ENCODE measurements at regions not wholly inside any gene's neighbourhood (a gene's known extent, or its start where the extent isn't known, plus 50 kb on each side); places are given as distances from the start of the nearest gene placed in this dataset.

DNA sequence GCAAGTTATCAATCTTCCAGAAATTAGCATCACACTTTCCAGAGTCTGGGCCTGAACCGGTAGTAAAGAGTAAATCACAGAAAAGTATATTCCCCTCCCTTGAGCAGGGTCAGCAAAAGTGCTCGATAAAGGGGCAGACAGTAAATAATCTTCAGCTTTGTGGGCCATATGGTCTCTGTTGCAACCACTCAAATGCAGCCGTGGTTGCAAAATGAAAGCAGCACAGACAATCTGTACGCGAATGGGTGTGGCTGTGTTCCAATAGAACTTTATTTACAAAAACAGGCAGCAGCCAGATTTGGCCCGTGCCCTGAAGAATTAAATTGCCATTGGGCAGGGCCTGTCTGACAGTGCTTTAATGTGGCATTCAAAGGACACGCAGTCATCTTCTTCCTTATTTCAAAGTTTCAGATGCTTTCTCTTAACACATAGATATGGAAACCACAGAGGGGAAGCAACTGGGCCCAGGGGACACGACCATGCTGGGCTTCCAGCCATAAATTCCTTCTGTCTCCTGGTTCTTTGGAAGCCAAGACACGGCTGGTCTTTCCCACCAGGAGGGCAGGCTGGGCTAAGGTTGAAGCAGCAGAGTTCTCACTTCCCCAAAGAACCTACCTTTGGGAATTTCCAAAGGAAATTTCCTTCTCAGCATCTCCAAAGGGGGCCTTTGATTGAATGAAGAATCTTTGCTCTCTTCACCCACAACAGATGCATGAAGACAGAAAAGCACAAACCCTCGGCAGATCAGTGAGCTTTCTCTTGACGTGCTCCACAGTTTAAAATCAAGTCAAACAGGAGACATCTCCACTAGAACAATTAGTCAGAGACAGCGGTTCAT lies 489.8 kb upstream of the PROK2 start:
- TF ChIP-seq, protein P1, sequence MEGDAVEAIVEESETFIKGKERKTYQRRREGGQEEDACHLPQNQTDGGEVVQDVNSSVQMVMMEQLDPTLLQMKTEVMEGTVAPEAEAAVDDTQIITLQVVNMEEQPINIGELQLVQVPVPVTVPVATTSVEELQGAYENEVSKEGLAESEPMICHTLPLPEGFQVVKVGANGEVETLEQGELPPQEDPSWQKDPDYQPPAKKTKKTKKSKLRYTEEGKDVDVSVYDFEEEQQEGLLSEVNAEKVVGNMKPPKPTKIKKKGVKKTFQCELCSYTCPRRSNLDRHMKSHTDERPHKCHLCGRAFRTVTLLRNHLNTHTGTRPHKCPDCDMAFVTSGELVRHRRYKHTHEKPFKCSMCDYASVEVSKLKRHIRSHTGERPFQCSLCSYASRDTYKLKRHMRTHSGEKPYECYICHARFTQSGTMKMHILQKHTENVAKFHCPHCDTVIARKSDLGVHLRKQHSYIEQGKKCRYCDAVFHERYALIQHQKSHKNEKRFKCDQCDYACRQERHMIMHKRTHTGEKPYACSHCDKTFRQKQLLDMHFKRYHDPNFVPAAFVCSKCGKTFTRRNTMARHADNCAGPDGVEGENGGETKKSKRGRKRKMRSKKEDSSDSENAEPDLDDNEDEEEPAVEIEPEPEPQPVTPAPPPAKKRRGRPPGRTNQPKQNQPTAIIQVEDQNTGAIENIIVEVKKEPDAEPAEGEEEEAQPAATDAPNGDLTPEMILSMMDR (IDR thresholded peaks at IDR 0.05): no peak
- TF ChIP-seq POLR2A (IDR thresholded peaks at IDR 0.05): no peak
- DNase-seq: peak; percentile 45
- H3K4me3 ChIP-seq: no peak overlapping the region
- H3K27ac ChIP-seq: no peak overlapping the region
- H3K4me1 ChIP-seq: peaks cover 28% of the 10 kb centered on the region
- intact Hi-C loops (cut with DNase I; ENCODE audit: low total_unique reads): no loop called here
- no peaks in the 10 kb centered on the region for H3K36me3 ChIP-seq (ENCODE audit: low read depth, missing control alignments)
- WGBS, 2 donors: 48 to 54% methylated on average over 12 of the region's 12 CpGs
- H3K9me3 ChIP-seq: no peaks in the 10 kb centered on the region
- no peaks in the 10 kb centered on the region for H3K27me3 ChIP-seq

DNA sequence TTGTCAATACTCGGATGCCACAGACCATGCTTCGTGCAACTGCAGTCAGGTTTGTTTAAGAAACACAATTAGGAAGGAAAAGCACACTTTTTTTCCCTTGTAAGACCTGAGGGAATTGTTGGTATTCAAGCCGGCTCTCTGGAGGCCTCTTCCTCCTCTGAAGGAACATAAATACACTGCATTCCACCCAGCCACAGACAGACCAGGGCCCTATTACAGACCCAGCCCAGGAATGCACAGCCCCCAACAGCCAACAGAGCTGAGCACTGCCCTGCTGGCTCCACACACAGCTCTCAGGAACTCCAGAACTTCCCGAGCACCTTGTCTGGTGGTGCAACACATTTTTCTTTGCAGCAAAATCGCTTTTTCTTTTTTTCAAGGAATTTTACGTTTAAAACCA lies 488.7 kb upstream of the PROK2 start:
- intact Hi-C loops (cut with DNase I; ENCODE audit: low total_unique reads): no loop called here
- TF ChIP-seq, protein P1 (IDR thresholded peaks at IDR 0.05): no peak
- TF ChIP-seq POLR2A (IDR thresholded peaks at IDR 0.05): no peak
- Histone ChIP-seq H3K27me3 (no peaks in the 10 kb centered on the region), H3K4me1 (peaks cover 39% of the 10 kb centered on the region), H3K36me3 (ENCODE audit: low read depth, missing control alignments) (no peaks in the 10 kb centered on the region), H3K27ac (no peak overlapping the region), H3K9me3 (no peaks in the 10 kb centered on the region), H3K4me3 (no peak overlapping the region)
- no peak for DNase-seq
- 71 to 73% methylated on average over 6 of the region's 6 CpGs for WGBS, 2 donors

DNA sequence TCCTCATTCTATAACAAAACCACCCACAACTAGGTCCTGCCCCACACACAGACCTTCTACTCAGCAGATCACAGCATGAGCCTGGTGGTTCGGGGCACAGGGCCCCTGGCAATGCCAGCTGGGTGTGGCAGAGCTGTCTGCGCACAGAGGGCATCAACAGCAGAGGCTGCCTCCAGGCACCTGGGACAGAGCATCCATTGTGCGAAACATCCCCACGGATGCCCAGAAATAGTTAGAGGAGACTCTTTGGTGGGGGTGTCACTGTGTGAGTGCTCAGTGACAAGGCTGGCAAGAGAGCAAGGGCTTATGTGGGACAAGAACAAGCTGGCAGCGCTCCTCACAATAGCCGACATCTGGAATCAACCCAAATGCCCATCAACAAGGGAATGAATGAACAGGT lies 487.4 kb upstream of the PROK2 start:
- TF ChIP-seq, protein P1 (IDR thresholded peaks at IDR 0.05): no peak
- TF ChIP-seq POLR2A (IDR thresholded peaks at IDR 0.05): no peak
- intact Hi-C loops (cut with DNase I; ENCODE audit: low total_unique reads): no loop called here
- H3K27me3 ChIP-seq: no peaks in the 10 kb centered on the region
- no peaks in the 10 kb centered on the region for H3K36me3 ChIP-seq (ENCODE audit: low read depth, missing control alignments)
- no peak for DNase-seq
- H3K4me3 ChIP-seq: no peak overlapping the region
- H3K27ac ChIP-seq: no peak overlapping the region
- H3K9me3 ChIP-seq: no peaks in the 10 kb centered on the region
- peaks cover 48% of the 10 kb centered on the region for H3K4me1 ChIP-seq
- 81 to 88% methylated on average over 2 to 6 of the region's 6 CpGs for WGBS, 2 donors

DNA sequence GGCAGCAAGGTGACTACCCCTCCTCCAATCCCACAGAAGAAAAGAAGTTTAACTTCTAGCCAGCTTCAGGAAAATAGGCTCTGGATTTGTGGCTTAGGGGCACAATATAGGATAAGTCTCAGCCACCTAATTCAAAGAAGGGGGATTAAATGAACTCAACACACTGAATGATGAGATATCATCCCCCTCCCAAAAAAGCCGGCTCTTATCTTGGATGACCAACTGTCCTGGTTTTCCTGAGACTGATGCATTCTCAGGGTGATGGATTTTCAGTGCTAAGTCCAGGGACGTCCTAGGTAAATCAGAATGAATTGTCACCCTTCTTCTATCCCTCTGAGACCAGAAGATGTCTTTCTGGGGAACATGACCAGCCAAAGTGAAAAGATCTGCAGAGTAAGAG lies 487.0 kb upstream of the PROK2 start:
- Histone ChIP-seq H3K36me3 (ENCODE audit: low read depth, missing control alignments) (no peaks in the 10 kb centered on the region), H3K27ac (no peak overlapping the region), H3K27me3 (no peaks in the 10 kb centered on the region), H3K4me3 (no peak overlapping the region), H3K4me1 (peaks cover 51% of the 10 kb centered on the region), H3K9me3 (no peaks in the 10 kb centered on the region)
- 80 to 90% methylated on average over 2 of the region's 2 CpGs for WGBS, 2 donors
- DNase-seq: no peak
- TF ChIP-seq, protein P1 (IDR thresholded peaks at IDR 0.05): no peak
- TF ChIP-seq POLR2A (IDR thresholded peaks at IDR 0.05): no peak
- intact Hi-C loops (cut with DNase I; ENCODE audit: low total_unique reads): no loop called here

DNA sequence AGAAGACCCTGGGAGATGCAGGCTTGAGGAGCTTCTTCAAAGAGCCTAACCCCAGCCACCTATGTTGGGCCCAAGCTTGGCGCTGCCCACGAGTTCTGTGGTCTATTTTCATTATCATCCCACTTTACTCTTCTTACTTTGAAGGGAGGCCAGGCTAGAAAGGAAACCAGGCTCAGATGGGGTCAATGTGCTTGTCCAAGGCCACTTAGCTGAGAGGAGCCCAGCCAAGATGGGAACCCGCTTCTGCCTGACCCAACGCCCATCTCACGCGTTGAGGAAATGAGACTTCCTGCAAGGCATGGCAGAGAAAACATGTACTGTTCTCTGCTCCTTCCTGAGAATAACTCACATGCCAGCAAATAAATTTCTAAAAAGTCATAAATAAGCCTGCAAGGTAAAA lies 486.3 kb upstream of the PROK2 start:
- Histone ChIP-seq H3K27me3 (no peaks in the 10 kb centered on the region), H3K4me1 (peaks cover 51% of the 10 kb centered on the region), H3K9me3 (no peaks in the 10 kb centered on the region), H3K4me3 (no peak overlapping the region), H3K36me3 (ENCODE audit: low read depth, missing control alignments) (no peaks in the 10 kb centered on the region), H3K27ac (no peak overlapping the region)
- DNase-seq: peak; percentile 39
- no peak for TF ChIP-seq POLR2A (IDR thresholded peaks at IDR 0.05)
- TF ChIP-seq, protein P1 (IDR thresholded peaks at IDR 0.05): no peak
- WGBS, 2 donors: 60 to 62% methylated on average over 5 to 6 of the region's 6 CpGs
- intact Hi-C loops (cut with DNase I; ENCODE audit: low total_unique reads): no loop called here

All from testis (tissue), 2 donors.